HT-29 (cell line): ENCODE measurements at regions not wholly inside any gene's neighbourhood (a gene's known extent, or its start where the extent isn't known, plus 50 kb on each side); places are given as distances from the start of the nearest gene placed in this dataset.

Experiments
- DNase-seq: peaks from one replicate; pipeline ENCODE4 v3.0.0-alpha.2; 2015; ENCODE audit warnings: low spot score

DNA sequence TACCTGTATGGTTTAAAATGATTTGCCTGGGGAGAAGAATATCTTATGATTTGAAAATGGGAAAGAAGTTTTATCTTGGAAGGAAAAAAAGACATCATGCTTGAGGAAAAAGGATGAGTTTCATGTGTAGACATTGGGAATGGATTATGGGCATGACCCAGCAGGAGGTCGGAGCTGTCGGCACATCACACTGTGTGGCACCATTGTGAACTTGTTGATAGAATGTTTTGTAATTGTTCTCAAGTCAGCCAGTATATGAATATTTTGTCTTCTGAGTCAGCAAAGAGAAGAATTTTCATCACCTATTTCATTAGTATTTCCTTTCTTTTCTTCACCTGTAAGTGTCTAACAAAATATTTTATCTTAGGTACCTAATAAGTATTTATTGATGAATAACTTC is 60.0 kb upstream of the HMGA2 start:
- no peak for DNase-seq

DNA sequence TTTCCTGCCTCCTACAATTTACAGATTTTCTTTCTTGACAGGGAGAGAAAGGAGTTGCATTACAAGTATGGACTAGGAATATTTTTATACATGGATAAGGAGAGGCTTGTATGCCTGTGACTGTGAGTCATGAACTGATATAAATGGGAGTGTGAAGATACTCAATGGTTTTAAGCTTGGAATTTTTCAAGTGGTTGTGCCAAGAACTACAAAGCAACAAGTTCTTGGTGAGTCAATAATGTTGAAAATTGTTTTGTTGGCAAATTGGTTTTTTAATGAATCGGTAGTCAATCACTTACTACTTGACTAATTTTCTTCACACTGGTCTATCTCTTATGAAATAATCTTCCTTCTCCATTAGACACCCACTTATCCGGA is 58.9 kb upstream of the HMGA2 start:
- no peak for DNase-seq

DNA sequence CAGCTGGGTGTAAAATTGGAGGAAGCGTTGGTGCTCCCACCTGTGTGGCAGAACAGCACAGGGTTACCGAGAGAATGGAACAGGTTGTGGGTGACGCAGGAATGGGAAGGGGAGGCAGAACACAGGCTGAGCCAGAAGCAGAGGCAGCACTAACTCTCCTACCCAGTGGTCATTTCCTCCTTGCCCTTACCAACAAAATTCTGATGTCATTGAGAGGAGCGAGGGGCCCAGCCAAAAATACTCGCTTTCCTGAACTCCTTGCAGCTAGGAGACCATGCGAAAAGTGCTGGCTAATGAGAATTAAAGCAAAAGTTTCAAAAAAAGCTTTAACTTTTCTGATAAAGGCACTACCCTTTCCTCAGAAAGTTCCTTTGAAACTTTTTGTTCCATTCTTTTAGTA is 54.4 kb upstream of the HMGA2 start:
- no peak for DNase-seq
